ENCODE measurements at regions not wholly inside any gene's neighbourhood (a gene's known extent, or its start where the extent isn't known, plus 50 kb on each side); places are given as distances from the start of the nearest gene placed in this dataset.

- in situ Hi-C loops (cut with MboI) (no loop called here), intact Hi-C loops (cut with micrococcal nuclease) (no loop called here)
- Histone ChIP-seq H4K20me1 (replicated peaks; ENCODE audit: control insufficient read depth, insufficient read depth, low read length) (no peaks in the 10 kb centered on the region), H3K27ac (ENCODE audit: extremely low read depth, low read depth, low read length) (no peak overlapping the region), H3K79me2 (ENCODE audit: control insufficient read depth, insufficient read depth, low read length) (no peaks in the 10 kb centered on the region), H3K9ac (ENCODE audit: insufficient read depth in 1 of 2, low read depth in 2 of 2, low read length in 2 of 2) (no peak overlapping the region), H3K36me3 (ENCODE audit: control insufficient read depth, insufficient read depth, low read length) (no peaks in the 10 kb centered on the region), H3K4me2 (ENCODE audit: insufficient read depth, low read length) (no peak overlapping the region), H3K4me3 (no peak overlapping the region), H2AFZ (ENCODE audit: low read depth, low read length) (no peak overlapping the region), H3K4me1 (replicated peaks in 1 of 2; ENCODE audit: control insufficient read depth in 2 of 2, insufficient read depth in 2 of 2, low read length in 2 of 2) (no peaks in the 10 kb centered on the region), H3K9me1 (ENCODE audit: control insufficient read depth, insufficient read depth, low read length) (no peaks in the 10 kb centered on the region), H3K27me3 (ENCODE audit: control insufficient read depth in 2 of 2, insufficient read depth in 2 of 2, low read length in 2 of 2) (no peaks in the 10 kb centered on the region), H3K9me3 (replicated peaks; ENCODE audit: control insufficient read depth, insufficient read depth, low read depth, low read length) (no peaks in the 10 kb centered on the region)
- DNase-seq (ENCODE audit: extremely low read depth in 1 of 4, low spot score in 3 of 4) (no peak), FAIRE-seq (no peak), ATAC-seq (no peak)
- POLR2A ChIA-PET = no interaction called here
- no peak for TF ChIP-seq TCFL5 (CRISPR knock-in tag; conservative IDR thresholded peaks at IDR 0.05)
- TF ChIP-seq U2AF2 (optimal IDR thresholded peaks at IDR 0.05; ENCODE audit: low read depth, low read length) = no peak
- TF ChIP-seq ZNF121 (CRISPR knock-in tag; conservative IDR thresholded peaks at IDR 0.05) = no peak
- TF ChIP-seq MYC (IDR thresholded peaks at IDR 0.05; ENCODE audit: low read depth, low read length) = no peak
- TF ChIP-seq MYC (CRISPR knock-in tag; IDR thresholded peaks at IDR 0.05; ENCODE audit: borderline replicate concordance, low read depth) = no peak
- no peak for TF ChIP-seq ZBTB9 (CRISPR knock-in tag; IDR thresholded peaks at IDR 0.05)
- no peak for TF ChIP-seq NFE2L1 (tag; IDR thresholded peaks at IDR 0.05; ENCODE audit: borderline replicate concordance, low read depth)
- TF ChIP-seq KLF10 (CRISPR knock-in tag; IDR thresholded peaks at IDR 0.05) = no peak
- TF ChIP-seq ZBTB7A (IDR thresholded peaks at IDR 0.05; ENCODE audit: borderline replicate concordance, control insufficient read depth, low read depth, low read length) = no peak
- TF ChIP-seq ZNF639 (CRISPR knock-in tag; conservative IDR thresholded peaks at IDR 0.05 in 1 of 2, IDR thresholded peaks at IDR 0.05 in 1 of 2) = no peak
- TF ChIP-seq RBM25 (IDR thresholded peaks at IDR 0.05; ENCODE audit: low read depth, low read length, severe bottlenecking) = no peak
- TF ChIP-seq NCOA4 (IDR thresholded peaks at IDR 0.05; ENCODE audit: partially characterized antibody) = no peak
- TF ChIP-seq ZNF347 (CRISPR knock-in tag; IDR thresholded peaks at IDR 0.05; ENCODE audit: low read depth) = no peak
- no peak for TF ChIP-seq CBX2 (IDR thresholded peaks at IDR 0.05; ENCODE audit: insufficient read depth, low read length, poor library complexity, severe bottlenecking)
- CTCF ChIA-PET (ENCODE audit: low intra/inter-chr PET ratio) = no interaction called here
- BruUV-seq (replicated peaks) = no TSS peak
- WGBS (ENCODE audit: insufficient coverage, low coverage, missing lambda C conversion rate) = 0% methylated on average over 3 of the region's 3 CpGs
Observed at GRCh38 chr2:212659441-212659840, 120.8 kb upstream of the ERBB4 start.

Measured in K562 (cell line).